ENCODE measurements at regions not wholly inside any gene's neighbourhood (a gene's known extent, or its start where the extent isn't known, plus 50 kb on each side); places are given as distances from the start of the nearest gene placed in this dataset.
A peak's percentile ranks its signal among the peaks of the same experiment; 100 is the strongest.
"Not testable (repeated sequence)": the region's sequence is repeated elsewhere in the genome, so short reads cannot be mapped to it uniquely, and the experiment has no call there.

DNA sequence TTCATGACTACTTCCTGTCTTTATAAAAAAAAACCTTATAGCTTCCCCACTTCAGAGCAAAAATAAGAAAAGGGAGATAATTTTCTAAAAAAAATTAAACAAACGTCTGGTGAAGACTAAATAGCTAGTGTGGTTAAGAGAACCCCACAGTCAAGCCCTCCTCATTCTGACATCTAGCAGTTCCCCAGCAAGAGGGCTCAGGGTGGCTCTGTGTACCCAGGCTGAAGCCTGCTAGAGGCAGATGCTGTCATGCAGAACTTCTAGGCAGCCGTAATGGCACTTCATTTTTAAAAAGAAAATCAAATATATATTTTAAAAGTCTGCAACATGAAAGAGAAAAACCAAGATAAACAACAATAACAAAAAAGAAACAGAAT is 223.1 kb upstream of the KLF14 start:
- Histone ChIP-seq H3K18ac (ENCODE audit: low read depth in 1 of 2, low read length in 2 of 2) (no peak overlapping the region), H2BK120ac (ENCODE audit: low read depth, low read length) (no peak overlapping the region), H3K27me3 (ENCODE audit: control insufficient read depth in 1 of 2, insufficient read depth in 1 of 2, low read length in 2 of 2) (no peaks in the 10 kb centered on the region), H3K4me3 (ENCODE audit: insufficient read depth in 1 of 2, low read depth in 1 of 2, low read length in 2 of 2) (peak overlapping the region in 1 of 2 experiments; percentile 31), H3K36me3 (ENCODE audit: control insufficient read depth in 1 of 2, insufficient read depth in 2 of 2, low read depth in 1 of 2, low read length in 2 of 2) (peaks cover 0 to 75% of the 10 kb centered on the region in 2 experiments), H4K8ac (ENCODE audit: low read length) (no peak overlapping the region), H2BK5ac (ENCODE audit: low read depth, low read length, poor library complexity, severe bottlenecking) (peak overlapping the region; percentile 3), H3K27ac (ENCODE audit: low read length, poor library complexity, severe bottlenecking) (no peak overlapping the region), H4K91ac (ENCODE audit: low read length) (no peak overlapping the region), H3K14ac (ENCODE audit: low read length in 2 of 2) (no peak overlapping the region), H2AK5ac (ENCODE audit: low read length, severe bottlenecking) (no peak overlapping the region), H3K23ac (ENCODE audit: low read length in 2 of 2) (no peak overlapping the region), H3K9me3 (ENCODE audit: control insufficient read depth, low read length) (no peaks in the 10 kb centered on the region), H3K4me2 (ENCODE audit: low read length, poor library complexity, severe bottlenecking) (no peak overlapping the region), H3K4me1 (ENCODE audit: control insufficient read depth, insufficient read depth, low read depth, low read length) (peaks cover 7% of the 10 kb centered on the region), H3K79me1 (replicated peaks; ENCODE audit: low read length, poor library complexity, severe bottlenecking) (peaks cover 12% of the 10 kb centered on the region), H2BK12ac (ENCODE audit: low read length in 2 of 2) (no peak overlapping the region), H3K4ac (ENCODE audit: low read depth in 1 of 2, low read length in 2 of 2) (no peak overlapping the region), H2BK15ac (ENCODE audit: low read depth, poor library complexity, severe bottlenecking) (no peak overlapping the region), H3K9ac (ENCODE audit: low read length) (peak overlapping the region; percentile 57), H2AFZ (ENCODE audit: low read depth, low read length) (no peak overlapping the region)
- no peak for DNase-seq
- WGBS, result no CpG with 5 or more reads among the region's 2 CpGs

DNA sequence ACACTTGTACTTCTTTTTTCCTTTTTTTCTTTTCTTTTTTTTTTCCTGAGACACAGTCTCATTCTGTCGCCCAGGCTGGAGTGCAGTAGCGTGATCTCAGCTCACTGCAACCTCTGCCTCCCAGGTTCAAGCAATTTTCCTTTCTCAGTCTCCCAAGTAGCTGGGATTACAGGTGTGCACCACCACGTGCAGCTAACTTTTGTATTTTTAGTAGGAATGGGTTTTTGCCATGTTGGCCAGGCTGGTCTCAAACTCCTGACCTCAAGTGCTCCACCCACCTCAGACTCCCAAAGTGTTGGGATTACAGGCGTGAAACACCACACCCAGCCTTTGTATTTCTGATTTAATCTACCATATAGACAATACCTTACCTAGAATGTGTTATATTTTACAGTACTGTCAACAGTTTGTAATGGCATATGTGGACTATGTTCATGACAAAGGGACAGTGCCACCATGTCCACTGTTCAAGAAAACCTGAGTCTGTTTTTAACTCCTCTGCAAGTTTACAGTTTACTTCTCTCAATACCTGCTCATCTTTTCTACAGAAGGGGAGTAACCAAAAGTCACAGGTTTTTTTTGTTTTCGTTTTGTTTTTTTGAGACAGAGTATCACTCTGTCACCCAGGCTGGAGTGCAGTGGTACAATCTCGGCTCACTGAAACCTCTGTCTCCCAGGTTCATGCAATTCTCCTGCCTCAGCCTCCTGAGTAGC is 223.9 kb upstream of the KLF14 start:
- peaks cover 10% of the 10 kb centered on the region for H3K4me1 ChIP-seq (ENCODE audit: control insufficient read depth, insufficient read depth, low read depth, low read length)
- H3K27me3 ChIP-seq (ENCODE audit: control insufficient read depth in 1 of 2, insufficient read depth in 1 of 2, low read length in 2 of 2); H4K8ac ChIP-seq (ENCODE audit: low read length); H2AFZ ChIP-seq (ENCODE audit: low read depth, low read length); H2BK15ac ChIP-seq (ENCODE audit: low read depth, poor library complexity, severe bottlenecking); H3K14ac ChIP-seq (ENCODE audit: low read length in 2 of 2); H2BK120ac ChIP-seq (ENCODE audit: low read depth, low read length); H3K9me3 ChIP-seq (ENCODE audit: control insufficient read depth, low read length); DNase-seq; H3K27ac ChIP-seq (ENCODE audit: low read length, poor library complexity, severe bottlenecking); H3K4me3 ChIP-seq (ENCODE audit: insufficient read depth in 1 of 2, low read depth in 1 of 2, low read length in 2 of 2); H4K91ac ChIP-seq (ENCODE audit: low read length); H3K23ac ChIP-seq (ENCODE audit: low read length in 2 of 2); H2BK5ac ChIP-seq (ENCODE audit: low read depth, low read length, poor library complexity, severe bottlenecking); H3K4me2 ChIP-seq (ENCODE audit: low read length, poor library complexity, severe bottlenecking): not testable (repeated sequence)
- peaks cover 3 to 73% of the 10 kb centered on the region in 2 experiments for H3K36me3 ChIP-seq (ENCODE audit: control insufficient read depth in 1 of 2, insufficient read depth in 2 of 2, low read depth in 1 of 2, low read length in 2 of 2)
- peaks cover 16% of the 10 kb centered on the region for H3K79me1 ChIP-seq (replicated peaks; ENCODE audit: low read length, poor library complexity, severe bottlenecking)
- peak overlapping the region in 1 of 2 experiments; percentile 84 for H2BK12ac ChIP-seq (ENCODE audit: low read length in 2 of 2)
- peak overlapping the region; percentile 78 for H2AK5ac ChIP-seq (ENCODE audit: low read length, severe bottlenecking)
- peak overlapping the region in 1 of 2 experiments; percentile 58 for H3K4ac ChIP-seq (ENCODE audit: low read depth in 1 of 2, low read length in 2 of 2)
- H3K18ac ChIP-seq (ENCODE audit: low read depth in 1 of 2, low read length in 2 of 2), result peak overlapping the region in 1 of 2 experiments; percentile 8
- WGBS, result 90% methylated on average over 5 of the region's 6 CpGs
- H3K9ac ChIP-seq (ENCODE audit: low read length), result peak overlapping the region; percentile 3

DNA sequence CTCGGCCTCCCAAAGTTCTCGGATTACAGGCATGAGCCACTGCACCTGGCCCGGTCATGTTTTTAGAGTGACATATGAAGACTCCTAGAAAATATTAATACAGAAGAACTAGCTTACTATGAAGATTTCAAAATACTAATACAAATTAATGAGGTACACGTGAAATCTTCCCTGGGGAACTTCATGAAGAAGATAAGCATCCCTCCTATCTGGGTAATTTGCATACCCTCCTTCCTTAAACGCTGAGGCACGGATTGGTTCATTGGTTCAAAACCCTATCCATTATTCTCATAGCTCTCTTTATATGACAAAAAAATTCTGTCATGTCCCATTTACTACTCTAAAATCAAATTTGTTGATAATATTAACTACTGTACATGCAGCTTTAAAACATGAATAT is 224.8 kb upstream of the KLF14 start:
- H3K4me2 ChIP-seq (ENCODE audit: low read length, poor library complexity, severe bottlenecking), result no peak overlapping the region
- H4K8ac ChIP-seq (ENCODE audit: low read length), result no peak overlapping the region
- no peak overlapping the region for H3K23ac ChIP-seq (ENCODE audit: low read length in 2 of 2)
- peak overlapping the region; percentile 98 for H3K9ac ChIP-seq (ENCODE audit: low read length)
- 71% methylated on average over 4 of the region's 6 CpGs for WGBS
- H3K18ac ChIP-seq (ENCODE audit: low read depth in 1 of 2, low read length in 2 of 2), result no peak overlapping the region
- H2AK5ac ChIP-seq (ENCODE audit: low read length, severe bottlenecking), result no peak overlapping the region
- no peaks in the 10 kb centered on the region for H3K27me3 ChIP-seq (ENCODE audit: control insufficient read depth in 1 of 2, insufficient read depth in 1 of 2, low read length in 2 of 2)
- H3K79me1 ChIP-seq (replicated peaks; ENCODE audit: low read length, poor library complexity, severe bottlenecking), result peaks cover 17% of the 10 kb centered on the region
- no peak overlapping the region for H2BK12ac ChIP-seq (ENCODE audit: low read length in 2 of 2)
- no peak overlapping the region for H2BK5ac ChIP-seq (ENCODE audit: low read depth, low read length, poor library complexity, severe bottlenecking)
- H3K27ac ChIP-seq (ENCODE audit: low read length, poor library complexity, severe bottlenecking), result no peak overlapping the region
- H2BK15ac ChIP-seq (ENCODE audit: low read depth, poor library complexity, severe bottlenecking), result no peak overlapping the region
- peaks cover 3 to 75% of the 10 kb centered on the region in 2 experiments for H3K36me3 ChIP-seq (ENCODE audit: control insufficient read depth in 1 of 2, insufficient read depth in 2 of 2, low read depth in 1 of 2, low read length in 2 of 2)
- no peak overlapping the region for H3K14ac ChIP-seq (ENCODE audit: low read length in 2 of 2)
- H3K4me1 ChIP-seq (ENCODE audit: control insufficient read depth, insufficient read depth, low read depth, low read length), result peaks cover 10% of the 10 kb centered on the region
- DNase-seq, result no peak
- no peak overlapping the region for H2BK120ac ChIP-seq (ENCODE audit: low read depth, low read length)
- no peaks in the 10 kb centered on the region for H3K9me3 ChIP-seq (ENCODE audit: control insufficient read depth, low read length)
- H3K4me3 ChIP-seq (ENCODE audit: insufficient read depth in 1 of 2, low read depth in 1 of 2, low read length in 2 of 2), result peak overlapping the region in 1 of 2 experiments; percentile 73
- H3K4ac ChIP-seq (ENCODE audit: low read depth in 1 of 2, low read length in 2 of 2), result no peak overlapping the region
- H2AFZ ChIP-seq (ENCODE audit: low read depth, low read length), result no peak overlapping the region
- no peak overlapping the region for H4K91ac ChIP-seq (ENCODE audit: low read length)

DNA sequence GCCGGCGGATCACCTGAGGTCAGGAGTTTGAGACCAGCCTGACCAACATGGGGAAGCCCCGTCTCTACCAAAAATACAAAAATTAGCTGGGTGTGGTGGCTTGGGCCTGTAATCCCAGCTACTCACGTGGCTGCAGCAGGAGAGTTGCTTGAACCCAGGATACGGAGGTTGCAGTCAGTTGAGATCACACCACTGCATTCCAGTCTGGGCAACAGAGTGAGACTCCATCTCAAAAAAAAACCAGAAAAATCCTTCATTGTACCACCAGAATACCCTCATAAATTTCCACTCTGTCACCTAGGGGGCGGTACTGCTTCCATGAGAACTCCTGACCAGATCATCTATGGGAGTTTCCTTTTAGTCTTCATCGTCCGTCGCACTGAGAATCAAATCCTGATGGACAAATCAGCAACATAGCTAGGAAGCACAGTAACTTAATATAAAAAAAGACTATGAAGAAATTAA is 225.8 kb upstream of the KLF14 start:
- Histone ChIP-seq H3K14ac (ENCODE audit: low read length in 2 of 2) (no peak overlapping the region), H3K27me3 (ENCODE audit: control insufficient read depth in 1 of 2, insufficient read depth in 1 of 2, low read length in 2 of 2) (no peaks in the 10 kb centered on the region), H3K23ac (ENCODE audit: low read length in 2 of 2) (no peak overlapping the region), H3K4me1 (ENCODE audit: control insufficient read depth, insufficient read depth, low read depth, low read length) (peaks cover 10% of the 10 kb centered on the region), H3K79me1 (replicated peaks; ENCODE audit: low read length, poor library complexity, severe bottlenecking) (peaks cover 21% of the 10 kb centered on the region), H2BK12ac (ENCODE audit: low read length in 2 of 2) (peak overlapping the region; percentile 77 to 89), H2AK5ac (ENCODE audit: low read length, severe bottlenecking) (peak overlapping the region; percentile 68), H3K4ac (ENCODE audit: low read depth in 1 of 2, low read length in 2 of 2) (peak overlapping the region in 1 of 2 experiments; percentile 76), H2BK15ac (ENCODE audit: low read depth, poor library complexity, severe bottlenecking) (no peak overlapping the region), H2BK5ac (ENCODE audit: low read depth, low read length, poor library complexity, severe bottlenecking) (peak overlapping the region; percentile 14), H3K4me3 (ENCODE audit: insufficient read depth in 1 of 2, low read depth in 1 of 2, low read length in 2 of 2) (peak overlapping the region in 1 of 2 experiments; percentile 73), H4K8ac (ENCODE audit: low read length) (no peak overlapping the region), H3K18ac (ENCODE audit: low read depth in 1 of 2, low read length in 2 of 2) (peak overlapping the region; percentile 28 to 66), H2AFZ (ENCODE audit: low read depth, low read length) (no peak overlapping the region), H3K9me3 (ENCODE audit: control insufficient read depth, low read length) (no peaks in the 10 kb centered on the region), H3K9ac (ENCODE audit: low read length) (peak overlapping the region; percentile 98), H2BK120ac (ENCODE audit: low read depth, low read length) (peak overlapping the region; percentile 73), H4K91ac (ENCODE audit: low read length) (peak overlapping the region; percentile 50), H3K4me2 (ENCODE audit: low read length, poor library complexity, severe bottlenecking) (no peak overlapping the region), H3K36me3 (ENCODE audit: control insufficient read depth in 1 of 2, insufficient read depth in 2 of 2, low read depth in 1 of 2, low read length in 2 of 2) (peaks cover 5 to 75% of the 10 kb centered on the region in 2 experiments), H3K27ac (ENCODE audit: low read length, poor library complexity, severe bottlenecking) (peak overlapping the region; percentile 97)
- peak; percentile 88 for DNase-seq
- 69% methylated on average over 6 of the region's 9 CpGs for WGBS

All from mesenchymal stem cell (in vitro differentiated cells and primary cell).